DOHH2 (cell line): ENCODE measurements at regions not wholly inside any gene's neighbourhood (a gene's known extent, or its start where the extent isn't known, plus 50 kb on each side); places are given as distances from the start of the nearest gene placed in this dataset.

Experiments
- H3F3A ChIP-seq: fragments of 200-600 bp; sonication (generic), shearing (Covaris generic); 2 replicates; pipeline ENCODE4 v1.6.0; 2016; ENCODE audit warnings: antibody characterized with exemption, mild to moderate bottlenecking; ENCODE audit not compliant: control insufficient read depth, insufficient read depth
- H3K27ac ChIP-seq: fragments of 200-600 bp; sonication (generic); 2 replicates; pipeline ENCODE4 v1.5.1; 2014; ENCODE audit warnings: low read depth, mild to moderate bottlenecking, low read length, moderate library complexity
- H3K27me3 ChIP-seq: fragments of 200-600 bp; sonication (generic); 2 replicates; pipeline ENCODE4 v1.6.1; 2014; ENCODE audit warnings: mild to moderate bottlenecking, low read length, mixed read lengths; ENCODE audit not compliant: control insufficient read depth
- H3K36me3 ChIP-seq: fragments of 200-600 bp; sonication (generic); 2 replicates; pipeline ENCODE4 v1.6.1; 2014; ENCODE audit warnings: mild to moderate bottlenecking, low read length, moderate library complexity, mixed read lengths; ENCODE audit not compliant: control insufficient read depth
- H3K4me1 ChIP-seq: fragments of 200-600 bp; sonication (generic); 2 replicates; pipeline ENCODE4 v1.6.1; 2014; ENCODE audit warnings: mild to moderate bottlenecking, low read length, mixed read lengths; ENCODE audit not compliant: control insufficient read depth
- H3K4me2 ChIP-seq: fragments of 200-600 bp; sonication (generic); 2 replicates; pipeline ENCODE4 v1.6.0; 2014; ENCODE audit warnings: mild to moderate bottlenecking, low read length, moderate library complexity
- H3K4me3 ChIP-seq: fragments of 200-600 bp; sonication (generic); 2 replicates; pipeline ENCODE4 v1.5.1; 2014; ENCODE audit warnings: mild to moderate bottlenecking, low read length, mixed read lengths
- H3K79me2 ChIP-seq: fragments of 200-600 bp; sonication (generic); 2 replicates; pipeline ENCODE4 v1.6.1; 2014; ENCODE audit warnings: mild to moderate bottlenecking, low read length, mixed read lengths; ENCODE audit not compliant: control insufficient read depth
- H3K9me2 ChIP-seq: fragments of 200-600 bp; sonication (generic); replicated peaks from 2 replicates; pipeline ENCODE4 v1.6.1; 2014; ENCODE audit warnings: mild to moderate bottlenecking, low read length, mixed read lengths; ENCODE audit not compliant: control insufficient read depth
- H3K9me3 ChIP-seq: fragments of 200-600 bp; sonication (generic); 2 replicates; pipeline ENCODE4 v1.6.1; 2014; ENCODE audit warnings: antibody characterized with exemption, low read length, mixed read lengths; ENCODE audit not compliant: control insufficient read depth, insufficient read depth
- H4K20me1 ChIP-seq: fragments of 200-600 bp; sonication (generic); 2 replicates; pipeline ENCODE4 v1.6.0; 2014; ENCODE audit warnings: low read depth, mild to moderate bottlenecking, antibody characterized with exemption, low read length, moderate library complexity; ENCODE audit not compliant: control insufficient read depth, insufficient read depth
- EZH2phosphoT487 ChIP-seq: fragments of 200-600 bp; sonication (generic); IDR thresholded peaks from 2 replicates; pipeline ENCODE4 v1.6.1; 2017; ENCODE audit warnings: borderline replicate concordance, mild to moderate bottlenecking, antibody characterized with exemption, low read length, moderate library complexity, mixed read lengths
- TF ChIP-seq, protein P1 (sequence below): fragments of 200-600 bp; sonication (generic); IDR thresholded peaks from one replicate; pipeline ENCODE4 v1.5.1; 2014; ENCODE audit warnings: antibody characterized with exemption, mild to moderate bottlenecking, low read depth, low read length; ENCODE audit not compliant: poor library complexity, severe bottlenecking

GRCh38 chr12:118512669-118513068 lies 136.3 kb downstream of the SUDS3 start:
- H3K4me3 ChIP-seq: no peak overlapping the region
- H4K20me1 ChIP-seq: no peaks in the 10 kb centered on the region
- H3K79me2 ChIP-seq: no peaks in the 10 kb centered on the region
- no peaks in the 10 kb centered on the region for H3K9me2 ChIP-seq
- no peaks in the 10 kb centered on the region for H3F3A ChIP-seq
- H3K27me3 ChIP-seq: no peaks in the 10 kb centered on the region
- no peak overlapping the region for H3K27ac ChIP-seq
- no peaks in the 10 kb centered on the region for H3K36me3 ChIP-seq
- H3K4me2 ChIP-seq: no peak overlapping the region
- no peaks in the 10 kb centered on the region for H3K4me1 ChIP-seq
- no peaks in the 10 kb centered on the region for H3K9me3 ChIP-seq
- TF ChIP-seq, protein P1, sequence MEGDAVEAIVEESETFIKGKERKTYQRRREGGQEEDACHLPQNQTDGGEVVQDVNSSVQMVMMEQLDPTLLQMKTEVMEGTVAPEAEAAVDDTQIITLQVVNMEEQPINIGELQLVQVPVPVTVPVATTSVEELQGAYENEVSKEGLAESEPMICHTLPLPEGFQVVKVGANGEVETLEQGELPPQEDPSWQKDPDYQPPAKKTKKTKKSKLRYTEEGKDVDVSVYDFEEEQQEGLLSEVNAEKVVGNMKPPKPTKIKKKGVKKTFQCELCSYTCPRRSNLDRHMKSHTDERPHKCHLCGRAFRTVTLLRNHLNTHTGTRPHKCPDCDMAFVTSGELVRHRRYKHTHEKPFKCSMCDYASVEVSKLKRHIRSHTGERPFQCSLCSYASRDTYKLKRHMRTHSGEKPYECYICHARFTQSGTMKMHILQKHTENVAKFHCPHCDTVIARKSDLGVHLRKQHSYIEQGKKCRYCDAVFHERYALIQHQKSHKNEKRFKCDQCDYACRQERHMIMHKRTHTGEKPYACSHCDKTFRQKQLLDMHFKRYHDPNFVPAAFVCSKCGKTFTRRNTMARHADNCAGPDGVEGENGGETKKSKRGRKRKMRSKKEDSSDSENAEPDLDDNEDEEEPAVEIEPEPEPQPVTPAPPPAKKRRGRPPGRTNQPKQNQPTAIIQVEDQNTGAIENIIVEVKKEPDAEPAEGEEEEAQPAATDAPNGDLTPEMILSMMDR: no peak
- TF ChIP-seq EZH2phosphoT487: no peak

DNA sequence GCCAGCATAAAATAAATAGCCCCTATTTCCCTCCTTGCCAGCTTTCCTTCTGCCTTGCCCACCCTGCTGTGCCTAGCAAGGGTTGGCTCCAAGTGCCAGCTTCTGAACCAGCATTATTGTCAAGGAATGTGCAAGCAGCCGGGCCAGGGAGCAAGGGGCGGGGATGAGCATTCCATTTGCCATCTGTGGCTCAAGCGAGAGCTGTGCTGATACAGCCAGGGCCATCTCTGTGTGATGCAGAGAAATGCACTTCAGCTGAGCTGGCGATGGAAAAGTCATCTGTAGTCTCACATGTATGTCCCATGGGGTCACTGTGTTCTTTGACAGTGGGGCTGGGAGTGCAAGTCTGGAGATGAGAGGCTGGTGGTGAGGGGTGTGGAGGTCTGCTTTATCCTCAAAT lies 137.3 kb downstream of the SUDS3 start:
- Histone ChIP-seq H3K4me1 (no peaks in the 10 kb centered on the region), H3F3A (no peaks in the 10 kb centered on the region), H3K79me2 (no peaks in the 10 kb centered on the region), H3K4me3 (no peak overlapping the region), H3K9me3 (no peaks in the 10 kb centered on the region), H3K27me3 (no peaks in the 10 kb centered on the region), H4K20me1 (no peaks in the 10 kb centered on the region), H3K4me2 (no peak overlapping the region), H3K9me2 (no peaks in the 10 kb centered on the region), H3K36me3 (no peaks in the 10 kb centered on the region), H3K27ac (no peak overlapping the region)
- TF ChIP-seq, protein P1: no peak
- no peak for TF ChIP-seq EZH2phosphoT487

- Histone ChIP-seq H3K79me2 (no peaks in the 10 kb centered on the region), H3K4me1 (no peaks in the 10 kb centered on the region), H3K9me2 (no peaks in the 10 kb centered on the region), H3K36me3 (no peaks in the 10 kb centered on the region), H4K20me1 (no peaks in the 10 kb centered on the region), H3F3A (no peaks in the 10 kb centered on the region), H3K4me3 (no peak overlapping the region), H3K27ac (no peak overlapping the region), H3K4me2 (no peak overlapping the region), H3K9me3 (no peaks in the 10 kb centered on the region), H3K27me3 (no peaks in the 10 kb centered on the region)
- no peak for TF ChIP-seq EZH2phosphoT487
- TF ChIP-seq, protein P1: no peak
These were observed 137.9 kb downstream of the SUDS3 start for GRCh38 chr12:118514297-118514696.
